Esophagus squamous epithelium (tissue), 4 donors: ENCODE measurements at regions not wholly inside any gene's neighbourhood (a gene's known extent, or its start where the extent isn't known, plus 50 kb on each side); places are given as distances from the start of the nearest gene placed in this dataset.

Experiments used
- POLR2A ChIP-seq, 4 donors: fragments of 450-650 bp; IDR thresholded peaks; one replicate each; pipeline ENCODE4 v1.6.1; 2017; ENCODE audit warnings: antibody characterized with exemption in 4 of 4, mild to moderate bottlenecking in 4 of 4, moderate library complexity in 3 of 4
- TF ChIP-seq, protein P1 (sequence below), 6 experiments: fragments of 450-650 bp in 4 of 6; fragments of 200-600 bp in 2 of 6; sonication (generic) in 2 of 6; IDR thresholded peaks; one replicate each; pipeline ENCODE4 v1.5.1; 2016 to 2019; ENCODE audit warnings: antibody characterized with exemption in 6 of 6, mild to moderate bottlenecking in 4 of 6, moderate library complexity in 4 of 6

DNA sequence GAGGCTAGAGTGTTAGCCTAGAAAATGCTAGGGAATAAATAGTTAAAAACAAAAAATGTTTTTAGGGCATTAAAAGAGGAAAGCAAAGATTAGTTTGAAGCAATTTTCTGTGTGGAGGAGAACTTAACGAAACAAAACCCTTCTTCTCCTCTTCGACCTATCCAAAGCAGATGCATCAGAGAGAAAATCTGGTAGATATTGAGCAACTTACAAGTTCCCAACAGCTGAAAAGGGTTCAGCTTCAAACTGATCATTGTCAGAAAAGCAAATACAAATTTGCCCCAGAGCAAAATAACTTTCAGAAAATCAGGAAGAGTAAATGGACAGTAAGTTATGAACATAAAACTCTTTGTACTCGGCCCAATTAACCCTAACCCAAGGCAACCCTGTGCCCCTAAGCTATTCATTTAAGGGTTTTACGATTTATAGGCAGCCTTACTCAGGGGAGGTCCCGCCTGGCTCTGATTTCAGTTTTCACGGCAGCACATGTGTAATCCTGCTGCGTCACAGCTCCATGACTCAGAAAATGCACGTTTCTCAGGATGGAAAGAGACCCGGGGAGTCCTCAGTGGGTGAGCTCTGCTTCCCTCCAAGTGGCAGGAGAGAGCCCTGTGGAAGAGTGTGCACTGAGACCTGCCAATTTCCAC lies 405.7 kb upstream of the SALL1 start:
- TF ChIP-seq, protein P1, sequence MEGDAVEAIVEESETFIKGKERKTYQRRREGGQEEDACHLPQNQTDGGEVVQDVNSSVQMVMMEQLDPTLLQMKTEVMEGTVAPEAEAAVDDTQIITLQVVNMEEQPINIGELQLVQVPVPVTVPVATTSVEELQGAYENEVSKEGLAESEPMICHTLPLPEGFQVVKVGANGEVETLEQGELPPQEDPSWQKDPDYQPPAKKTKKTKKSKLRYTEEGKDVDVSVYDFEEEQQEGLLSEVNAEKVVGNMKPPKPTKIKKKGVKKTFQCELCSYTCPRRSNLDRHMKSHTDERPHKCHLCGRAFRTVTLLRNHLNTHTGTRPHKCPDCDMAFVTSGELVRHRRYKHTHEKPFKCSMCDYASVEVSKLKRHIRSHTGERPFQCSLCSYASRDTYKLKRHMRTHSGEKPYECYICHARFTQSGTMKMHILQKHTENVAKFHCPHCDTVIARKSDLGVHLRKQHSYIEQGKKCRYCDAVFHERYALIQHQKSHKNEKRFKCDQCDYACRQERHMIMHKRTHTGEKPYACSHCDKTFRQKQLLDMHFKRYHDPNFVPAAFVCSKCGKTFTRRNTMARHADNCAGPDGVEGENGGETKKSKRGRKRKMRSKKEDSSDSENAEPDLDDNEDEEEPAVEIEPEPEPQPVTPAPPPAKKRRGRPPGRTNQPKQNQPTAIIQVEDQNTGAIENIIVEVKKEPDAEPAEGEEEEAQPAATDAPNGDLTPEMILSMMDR (IDR thresholded peaks at IDR 0.05), result no peak
- no peak for TF ChIP-seq POLR2A (IDR thresholded peaks at IDR 0.05)
